Mesendoderm (in vitro differentiated cells): ENCODE measurements at regions not wholly inside any gene's neighbourhood (a gene's known extent, or its start where the extent isn't known, plus 50 kb on each side); places are given as distances from the start of the nearest gene placed in this dataset.

Experiments used
- DNase-seq: peaks from one replicate; pipeline ENCODE4 v3.0.0; 2013
- H2AK5ac ChIP-seq: 2 replicates; pipeline ENCODE4 v1.6.1; 2013; ENCODE audit warnings: low read length, inconsistent platforms
- H2BK120ac ChIP-seq: 2 replicates; pipeline ENCODE4 v1.6.1; 2013; ENCODE audit warnings: low read depth, mild to moderate bottlenecking, low read length, moderate library complexity, mixed read lengths
- H2BK15ac ChIP-seq: replicated peaks from 2 replicates; pipeline ENCODE4 v1.6.1; 2013; ENCODE audit warnings: low read depth, mild to moderate bottlenecking, moderate library complexity
- H2BK5ac ChIP-seq: 2 replicates; pipeline ENCODE4 v1.6.1; 2013; ENCODE audit warnings: low read length, inconsistent platforms
- H3K18ac ChIP-seq: 2 replicates; pipeline ENCODE4 v1.6.1; 2013; ENCODE audit warnings: mild to moderate bottlenecking, low read length, mixed read lengths
- H3K23ac ChIP-seq: one replicate; pipeline ENCODE4 v1.6.1; 2013; ENCODE audit warnings: low read length
- H3K27ac ChIP-seq: 2 replicates; pipeline ENCODE4 v1.5.1; 2013; ENCODE audit warnings: low read depth, mild to moderate bottlenecking, inconsistent platforms, low read length, moderate library complexity
- H3K27me3 ChIP-seq: 2 replicates; pipeline ENCODE4 v1.6.1; 2013; ENCODE audit warnings: low read length, control low read depth, mild to moderate bottlenecking, inconsistent platforms; ENCODE audit not compliant: insufficient read depth, poor library complexity
- H3K36me3 ChIP-seq: 2 replicates; pipeline ENCODE4 v1.6.1; 2013; ENCODE audit warnings: low read length, inconsistent platforms; ENCODE audit not compliant: control insufficient read depth, insufficient read depth
- H3K4ac ChIP-seq: one replicate; pipeline ENCODE4 v1.6.1; 2013; ENCODE audit warnings: low read depth, mild to moderate bottlenecking, low read length, moderate library complexity
- H3K4me1 ChIP-seq: 2 replicates; pipeline ENCODE4 v1.6.1; 2013; ENCODE audit warnings: low read depth, low read length, inconsistent platforms; ENCODE audit not compliant: control insufficient read depth
- H3K4me2 ChIP-seq: 2 replicates; pipeline ENCODE4 v1.6.1; 2013; ENCODE audit warnings: low read length
- H3K4me3 ChIP-seq: 2 replicates; pipeline ENCODE4 v1.5.1; 2013; ENCODE audit warnings: mild to moderate bottlenecking, low read length
- H3K56ac ChIP-seq: one replicate; pipeline ENCODE4 v1.6.1; 2013; ENCODE audit warnings: low read length
- H3K79me1 ChIP-seq: 2 replicates; pipeline ENCODE4 v1.6.1; 2013; ENCODE audit warnings: low read length, inconsistent platforms
- H3K79me2 ChIP-seq: 2 replicates; pipeline ENCODE4 v1.6.1; 2013; ENCODE audit warnings: mild to moderate bottlenecking, low read length; ENCODE audit not compliant: control insufficient read depth, insufficient read depth
- H3K9ac ChIP-seq: 2 replicates; pipeline ENCODE4 v1.6.1; 2013; ENCODE audit warnings: low read length, inconsistent platforms
- H4K5ac ChIP-seq: one replicate; pipeline ENCODE4 v1.6.1; 2013; ENCODE audit warnings: low read length
- H4K8ac ChIP-seq: one replicate; pipeline ENCODE4 v1.6.1; 2013; ENCODE audit warnings: low read depth, mild to moderate bottlenecking, control low read depth, low read length, moderate library complexity
- WGBS: extraction: QIAGEN DNeasy Blood & Tissue Kit; methylation state at CpG from one replicate; pipeline ENCODE4 v1.1.7; 2013; ENCODE audit warnings: low lambda C conversion rate, missing lambda C conversion rate; ENCODE audit not compliant: insufficient coverage; ENCODE audit errors: extremely low coverage; 5-methylcytosine and 5-hydroxymethylcytosine counted together

DNA sequence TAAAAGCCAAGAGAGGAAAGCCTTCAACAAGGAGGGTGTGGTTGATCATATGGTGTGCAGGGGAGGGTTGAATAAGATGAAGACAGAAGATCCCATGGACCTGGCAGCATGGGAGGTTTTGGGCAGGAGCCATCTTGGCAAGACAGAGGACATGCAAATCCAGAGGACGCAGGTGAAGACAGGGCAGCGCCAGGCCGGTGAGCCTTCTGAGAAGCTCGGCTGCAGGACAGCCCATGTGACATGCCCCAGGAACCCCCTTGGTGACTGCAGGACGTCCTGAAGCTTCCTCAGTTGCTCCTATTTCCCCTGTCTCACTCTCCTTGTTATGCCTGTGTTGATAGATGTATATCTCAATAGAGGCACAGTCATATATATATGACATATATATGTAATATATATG, 159.4 kb downstream of the GADD45G start:
- Histone ChIP-seq H3K9ac (no peak overlapping the region), H3K27ac (no peak overlapping the region), H3K4me1 (no peaks in the 10 kb centered on the region), H3K4me3 (no peak overlapping the region), H2AK5ac (no peak overlapping the region), H3K27me3 (no peaks in the 10 kb centered on the region), H2BK5ac (no peak overlapping the region), H3K23ac (no peak overlapping the region), H4K8ac (no peak overlapping the region), H3K4me2 (no peak overlapping the region), H4K5ac (no peak overlapping the region), H3K79me1 (no peaks in the 10 kb centered on the region), H3K4ac (no peak overlapping the region), H3K56ac (no peak overlapping the region), H2BK15ac (no peak overlapping the region), H2BK120ac (no peak overlapping the region), H3K36me3 (no peaks in the 10 kb centered on the region), H3K18ac (no peak overlapping the region), H3K79me2 (no peaks in the 10 kb centered on the region)
- no CpG with 5 or more reads among the region's 5 CpGs for WGBS
- DNase-seq: no peak

DNA sequence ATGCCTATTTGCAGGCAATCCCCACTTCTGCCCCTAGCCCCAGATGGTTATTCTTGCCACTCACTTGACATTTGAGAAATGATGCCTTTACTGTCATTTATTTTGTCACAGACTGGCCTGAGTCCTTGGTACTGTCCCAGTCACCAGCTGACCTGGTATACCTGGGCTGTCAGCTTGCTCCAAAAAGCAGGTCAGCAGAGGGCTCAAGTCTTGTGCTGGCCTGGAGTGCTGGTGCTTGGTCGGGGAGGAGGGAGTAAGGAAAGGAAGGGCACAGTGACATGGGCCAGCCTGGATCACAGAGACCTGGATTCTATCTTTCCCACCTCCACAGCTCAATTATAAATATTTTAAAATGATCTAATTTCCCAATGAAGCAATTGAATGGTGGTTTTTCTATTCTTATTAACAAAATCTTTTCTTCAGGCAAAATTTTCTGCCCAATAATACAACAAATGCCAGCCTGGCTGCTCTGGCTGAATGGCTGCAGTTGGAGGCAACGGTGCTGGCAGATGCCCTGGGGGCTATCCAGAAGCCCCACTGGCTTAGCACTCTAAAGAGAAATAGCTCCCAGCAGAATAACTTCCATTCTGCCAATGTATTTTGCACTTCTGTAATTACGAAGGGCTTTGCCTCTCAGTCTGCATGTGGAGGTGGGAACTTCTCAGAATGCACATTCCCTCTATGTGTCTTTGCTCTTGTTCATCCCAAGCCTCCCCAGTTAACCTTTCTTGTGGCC, 160.6 kb downstream of the GADD45G start:
- no peaks in the 10 kb centered on the region for H3K4me1 ChIP-seq
- H4K5ac ChIP-seq: no peak overlapping the region
- no peak overlapping the region for H2BK15ac ChIP-seq
- no peaks in the 10 kb centered on the region for H3K36me3 ChIP-seq
- no peak overlapping the region for H3K4me3 ChIP-seq
- no peaks in the 10 kb centered on the region for H3K79me1 ChIP-seq
- H3K4ac ChIP-seq: no peak overlapping the region
- no peak for DNase-seq
- no peak overlapping the region for H2BK120ac ChIP-seq
- H2BK5ac ChIP-seq: no peak overlapping the region
- no peak overlapping the region for H3K9ac ChIP-seq
- no peak overlapping the region for H3K23ac ChIP-seq
- no peaks in the 10 kb centered on the region for H3K79me2 ChIP-seq
- H3K56ac ChIP-seq: no peak overlapping the region
- H4K8ac ChIP-seq: no peak overlapping the region
- no peaks in the 10 kb centered on the region for H3K27me3 ChIP-seq
- H3K4me2 ChIP-seq: no peak overlapping the region
- no peak overlapping the region for H3K27ac ChIP-seq
- H2AK5ac ChIP-seq: no peak overlapping the region
- no CpG with 5 or more reads among the region's 3 CpGs for WGBS
- H3K18ac ChIP-seq: no peak overlapping the region

DNA sequence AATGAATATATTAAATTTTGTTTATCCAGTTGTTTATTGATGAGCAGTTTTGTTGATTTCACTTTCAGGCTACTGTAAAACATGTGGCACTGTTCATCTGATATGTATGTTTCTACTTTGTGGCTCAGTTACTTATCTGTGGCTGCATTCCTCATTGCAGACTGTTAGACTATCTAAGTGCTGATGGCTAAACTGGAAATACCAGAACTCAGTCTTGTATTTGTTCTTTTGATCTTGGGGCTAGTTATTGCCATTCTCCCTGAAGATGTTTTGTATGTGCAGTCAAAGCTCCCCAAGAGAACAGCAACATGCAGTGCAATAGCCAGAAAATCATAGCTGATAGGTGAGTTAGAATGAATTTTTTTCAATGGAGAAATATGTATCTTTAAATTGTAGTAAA, 162.2 kb downstream of the GADD45G start:
- Histone ChIP-seq H3K9ac (no peak overlapping the region), H3K79me2 (no peaks in the 10 kb centered on the region), H3K4me3 (no peak overlapping the region), H4K8ac (no peak overlapping the region), H3K27me3 (no peaks in the 10 kb centered on the region), H3K27ac (no peak overlapping the region), H2BK5ac (no peak overlapping the region), H3K79me1 (no peaks in the 10 kb centered on the region), H3K56ac (no peak overlapping the region), H3K18ac (no peak overlapping the region), H3K23ac (no peak overlapping the region), H2AK5ac (no peak overlapping the region), H2BK15ac (no peak overlapping the region), H3K4ac (no peak overlapping the region), H4K5ac (no peak overlapping the region), H3K36me3 (no peaks in the 10 kb centered on the region), H3K4me2 (no peak overlapping the region), H2BK120ac (no peak overlapping the region), H3K4me1 (no peaks in the 10 kb centered on the region)
- no peak for DNase-seq

DNA sequence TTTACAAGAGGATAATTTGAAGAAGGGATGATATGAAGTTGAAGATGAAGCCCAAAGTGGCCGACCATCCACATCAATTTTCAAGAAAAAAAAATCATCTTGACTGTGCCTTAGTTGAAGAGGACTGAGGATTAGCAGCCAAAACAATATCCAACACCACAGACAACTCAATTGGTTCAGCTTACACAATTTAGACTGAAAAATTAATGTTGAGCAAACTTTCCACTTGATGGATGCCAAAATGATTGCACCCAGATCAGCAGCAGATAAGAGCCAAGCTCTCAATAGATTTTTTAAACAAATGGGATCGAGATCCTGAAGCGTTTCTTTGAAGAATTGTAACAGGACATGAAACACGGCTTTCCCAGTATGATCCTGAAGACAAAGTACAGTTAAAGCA, 163.2 kb downstream of the GADD45G start:
- Histone ChIP-seq H3K56ac (no peak overlapping the region), H3K18ac (no peak overlapping the region), H3K4me1 (no peaks in the 10 kb centered on the region), H3K36me3 (no peaks in the 10 kb centered on the region), H3K23ac (no peak overlapping the region), H2BK120ac (no peak overlapping the region), H2BK15ac (no peak overlapping the region), H4K5ac (no peak overlapping the region), H2BK5ac (no peak overlapping the region), H3K27me3 (no peaks in the 10 kb centered on the region), H3K9ac (no peak overlapping the region), H3K27ac (no peak overlapping the region), H2AK5ac (no peak overlapping the region), H3K4ac (no peak overlapping the region), H4K8ac (no peak overlapping the region), H3K79me1 (no peaks in the 10 kb centered on the region), H3K4me2 (no peak overlapping the region), H3K4me3 (no peak overlapping the region), H3K79me2 (no peaks in the 10 kb centered on the region)
- no CpG with 5 or more reads among the region's 4 CpGs for WGBS
- no peak for DNase-seq

DNA sequence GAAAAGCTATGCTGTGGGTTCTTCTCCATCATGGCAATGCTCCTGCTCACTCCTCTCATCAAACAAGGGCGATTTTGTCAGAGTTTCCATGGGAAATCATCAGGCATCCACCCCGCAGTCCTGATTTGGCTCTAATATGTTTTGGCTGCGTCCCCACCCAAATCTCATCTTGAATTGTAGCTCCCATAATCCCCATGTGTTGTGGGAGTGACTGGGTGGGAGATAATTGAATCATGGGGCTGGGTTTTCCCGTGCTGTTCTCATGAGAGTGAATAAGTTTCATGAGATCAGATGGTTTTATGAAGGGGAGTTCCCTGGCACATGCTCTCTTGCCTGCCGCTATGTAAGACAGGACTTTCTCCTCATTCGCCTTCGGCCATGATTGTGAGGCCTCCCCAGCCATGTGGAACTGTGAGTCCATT, 163.8 kb downstream of the GADD45G start:
- H3K79me1 ChIP-seq: no peaks in the 10 kb centered on the region
- H3K4me3 ChIP-seq: no peak overlapping the region
- no peak overlapping the region for H2BK120ac ChIP-seq
- no peak overlapping the region for H4K5ac ChIP-seq
- no peaks in the 10 kb centered on the region for H3K79me2 ChIP-seq
- WGBS: no CpG with 5 or more reads among the region's 7 CpGs
- H3K4me2 ChIP-seq: no peak overlapping the region
- H2BK15ac ChIP-seq: no peak overlapping the region
- H3K36me3 ChIP-seq: no peaks in the 10 kb centered on the region
- H2BK5ac ChIP-seq: no peak overlapping the region
- no peak overlapping the region for H3K56ac ChIP-seq
- DNase-seq: no peak
- H4K8ac ChIP-seq: no peak overlapping the region
- H3K23ac ChIP-seq: no peak overlapping the region
- H3K18ac ChIP-seq: no peak overlapping the region
- H3K4ac ChIP-seq: no peak overlapping the region
- no peaks in the 10 kb centered on the region for H3K27me3 ChIP-seq
- H3K9ac ChIP-seq: no peak overlapping the region
- H3K4me1 ChIP-seq: no peaks in the 10 kb centered on the region
- no peak overlapping the region for H3K27ac ChIP-seq
- H2AK5ac ChIP-seq: no peak overlapping the region

DNA sequence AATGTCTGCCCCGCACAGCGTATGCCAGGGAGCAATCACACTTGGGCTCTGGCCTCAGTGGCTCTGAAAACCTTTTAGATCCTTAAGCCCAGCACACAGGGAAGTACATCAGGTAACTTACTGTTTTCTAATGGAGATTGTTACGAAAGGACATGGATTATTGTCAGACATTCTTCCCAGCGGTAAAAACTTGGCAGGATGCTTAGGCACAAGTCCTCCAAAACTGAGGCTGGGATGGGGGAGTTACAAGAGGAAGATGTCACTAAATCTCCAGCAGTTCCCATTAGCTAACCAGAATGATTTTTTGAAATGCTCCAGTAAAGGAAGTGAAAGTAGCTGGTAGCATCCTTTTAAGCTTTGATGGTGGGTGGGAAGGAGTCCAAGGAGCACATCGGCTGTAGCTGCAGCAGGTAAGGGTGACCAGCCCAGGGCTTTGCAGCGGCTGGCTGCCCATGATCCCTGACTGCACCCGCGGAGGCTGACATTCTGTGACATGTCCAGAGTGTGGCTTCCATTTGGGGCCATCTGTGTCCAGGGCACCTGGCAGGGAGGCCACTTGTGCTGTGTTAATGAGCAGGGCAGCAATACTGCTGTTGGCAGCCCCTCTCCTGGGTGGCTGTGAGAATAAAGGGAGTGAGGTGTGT, 165.8 kb downstream of the GADD45G start:
- Histone ChIP-seq H2BK15ac (no peak overlapping the region), H3K23ac (no peak overlapping the region), H3K18ac (no peak overlapping the region), H3K4me1 (no peaks in the 10 kb centered on the region), H3K79me1 (no peaks in the 10 kb centered on the region), H4K5ac (no peak overlapping the region), H2BK5ac (no peak overlapping the region), H3K4ac (no peak overlapping the region), H3K36me3 (no peaks in the 10 kb centered on the region), H3K4me2 (no peak overlapping the region), H2AK5ac (no peak overlapping the region), H3K79me2 (no peaks in the 10 kb centered on the region), H3K56ac (no peak overlapping the region), H2BK120ac (no peak overlapping the region), H3K27ac (no peak overlapping the region), H3K27me3 (no peaks in the 10 kb centered on the region), H3K4me3 (no peak overlapping the region), H4K8ac (no peak overlapping the region), H3K9ac (no peak overlapping the region)
- WGBS: no CpG with 5 or more reads among the region's 8 CpGs
- no peak for DNase-seq
